ENCODE measurements at regions not wholly inside any gene's neighbourhood (a gene's known extent, or its start where the extent isn't known, plus 50 kb on each side); places are given as distances from the start of the nearest gene placed in this dataset.
A peak's percentile ranks its signal among the peaks of the same experiment; 100 is the strongest.
"Not testable (repeated sequence)": the region's sequence is repeated elsewhere in the genome, so short reads cannot be mapped to it uniquely, and the experiment has no call there.

DNA sequence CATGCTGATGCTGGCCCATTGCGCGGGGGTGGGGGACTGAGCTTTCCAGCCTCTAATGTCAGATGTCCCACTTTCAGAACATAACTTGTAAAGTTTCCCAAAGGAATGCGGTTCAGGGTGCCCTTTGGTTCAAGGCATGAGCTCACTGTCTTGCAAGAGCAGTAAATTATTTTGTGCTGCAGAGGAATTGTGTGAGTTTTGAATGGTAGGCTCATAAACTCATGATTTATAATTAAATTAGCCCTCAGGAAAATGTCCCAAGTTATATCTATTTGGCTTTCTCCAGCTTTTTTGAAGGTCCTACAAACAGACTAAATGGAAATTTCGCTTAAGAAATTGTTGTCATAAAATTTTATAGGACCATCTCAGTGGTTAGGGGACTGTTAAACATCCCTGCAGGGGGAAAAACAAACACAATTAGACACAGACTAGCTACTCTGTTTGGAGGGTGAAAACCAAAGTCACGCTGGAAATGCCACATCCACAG lies 321.8 kb downstream of the HS3ST3B1 start:
- no peak for DNase-seq

DNA sequence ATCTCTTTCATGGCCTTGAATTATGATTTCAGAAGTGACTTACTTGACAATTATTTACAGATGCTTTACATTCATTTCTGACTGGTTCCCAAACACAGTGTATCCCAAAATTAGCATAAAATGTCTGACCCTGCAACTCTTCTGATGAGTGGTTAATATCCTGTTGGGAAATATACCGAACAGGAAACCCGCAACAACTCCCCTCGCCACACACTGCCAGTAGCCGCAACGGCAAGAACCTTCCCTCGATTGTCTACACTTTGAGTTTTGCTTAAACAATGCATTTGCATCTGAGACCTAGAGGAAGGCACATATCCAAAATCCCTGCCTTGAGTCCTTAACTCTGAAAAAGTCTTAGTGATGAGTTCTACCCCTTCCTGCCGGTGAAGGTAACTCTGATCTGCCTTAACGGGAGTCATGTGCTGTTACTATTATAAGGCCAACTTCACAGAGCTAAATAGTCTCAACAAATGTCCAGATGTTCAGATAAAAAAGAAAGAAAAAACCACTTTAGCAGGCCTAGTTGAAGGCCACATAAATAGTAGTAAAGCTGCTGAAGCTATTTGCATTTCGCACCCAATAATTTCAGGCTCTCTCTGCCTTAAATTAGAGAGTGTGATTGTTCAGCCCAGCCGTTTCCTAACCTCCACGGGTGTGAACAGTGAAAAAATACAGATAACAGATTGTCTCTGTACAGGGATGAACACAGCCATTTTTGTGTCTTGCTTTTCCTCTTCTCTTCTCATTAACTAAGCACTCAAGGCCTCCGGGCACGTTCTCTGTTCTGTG lies 321.1 kb downstream of the HS3ST3B1 start:
- DNase-seq, result no peak

DNA sequence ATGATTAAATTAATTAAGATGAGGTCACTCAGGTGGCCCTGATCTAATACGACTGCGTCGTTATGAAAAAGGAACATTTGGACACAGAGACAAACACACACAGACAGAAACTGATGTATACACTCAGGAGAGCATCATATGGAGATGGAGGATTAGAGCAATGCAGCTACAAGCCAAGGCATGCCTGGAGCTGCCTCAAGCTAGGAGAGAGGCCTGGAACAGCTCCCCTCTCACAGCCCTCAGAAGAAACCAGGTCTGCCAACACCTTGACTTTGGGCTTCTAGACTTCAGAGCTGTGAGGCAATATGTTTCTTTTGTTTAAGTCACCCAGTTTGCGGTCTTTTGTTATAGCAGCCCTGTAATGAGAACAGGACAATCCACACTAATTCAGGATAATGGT lies 318.9 kb downstream of the HS3ST3B1 start:
- no peak for DNase-seq

DNA sequence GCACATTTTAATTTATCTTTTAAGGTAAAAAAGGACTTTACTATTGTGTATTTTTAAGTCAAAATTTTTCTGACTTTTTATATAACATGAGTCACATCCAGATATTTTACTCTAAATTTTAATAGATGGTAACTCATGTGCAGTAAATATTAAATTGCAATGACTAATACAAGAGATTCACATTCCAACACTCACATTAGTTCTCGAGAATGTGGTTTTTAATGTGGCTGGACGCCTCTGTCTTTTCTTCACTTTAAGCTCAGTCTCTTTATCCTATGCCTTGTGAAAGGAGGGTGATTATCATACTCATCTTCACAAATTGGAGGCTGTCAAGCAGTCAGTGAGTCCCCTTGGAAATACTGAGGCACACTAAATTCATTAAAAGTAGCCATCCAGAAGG lies 315.6 kb downstream of the HS3ST3B1 start:
- DNase-seq, result no peak

DNA sequence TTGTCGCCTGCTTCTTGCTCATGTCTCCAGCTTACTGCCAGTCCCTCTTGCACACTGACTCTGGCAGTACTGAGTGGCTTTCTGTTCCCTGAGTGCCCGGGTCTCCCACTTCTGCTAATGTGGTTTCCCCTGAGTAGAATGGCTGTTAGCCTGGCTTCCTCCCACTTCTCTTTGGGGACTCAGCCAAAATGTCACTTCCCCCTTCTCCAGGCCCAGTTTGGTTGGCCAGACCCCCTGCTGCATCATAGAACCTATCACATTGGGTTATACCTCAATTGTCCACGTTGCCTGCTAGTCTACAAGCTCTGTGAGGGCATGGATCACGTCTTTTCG lies 304.4 kb downstream of the HS3ST3B1 start:
- peak; percentile 18 for DNase-seq

DNA sequence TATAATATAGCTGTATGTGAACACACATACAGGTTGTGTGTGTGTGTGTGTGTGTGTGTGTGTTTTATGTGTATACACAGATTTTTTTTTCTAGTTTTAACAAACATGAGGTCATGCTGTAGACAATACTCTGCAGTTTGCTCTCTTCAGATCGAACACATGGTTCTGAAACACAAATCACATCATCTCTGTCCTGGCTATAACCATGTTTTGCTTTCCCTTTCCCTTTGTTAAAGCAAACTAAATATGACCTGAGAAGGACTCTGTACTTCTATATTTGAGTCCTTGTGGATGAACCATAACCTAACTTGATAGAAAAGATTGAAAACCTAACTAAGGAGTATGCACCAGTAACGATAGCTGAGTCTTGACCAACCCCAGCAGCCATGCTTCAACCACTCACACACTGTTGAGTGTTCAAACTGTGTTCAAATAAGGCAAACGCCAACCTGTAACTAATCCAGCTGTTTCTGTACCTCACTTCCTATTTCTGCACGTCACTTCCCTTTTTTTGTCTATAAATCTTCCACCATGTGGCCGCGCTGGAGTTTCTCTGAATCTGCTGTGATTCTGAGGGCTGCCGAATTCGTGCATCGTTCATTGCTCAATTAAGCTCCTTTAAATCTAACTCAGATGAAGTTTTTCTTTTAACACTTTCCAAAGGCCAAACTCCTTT lies 303.8 kb downstream of the HS3ST3B1 start:
- DNase-seq, result no peak

DNA sequence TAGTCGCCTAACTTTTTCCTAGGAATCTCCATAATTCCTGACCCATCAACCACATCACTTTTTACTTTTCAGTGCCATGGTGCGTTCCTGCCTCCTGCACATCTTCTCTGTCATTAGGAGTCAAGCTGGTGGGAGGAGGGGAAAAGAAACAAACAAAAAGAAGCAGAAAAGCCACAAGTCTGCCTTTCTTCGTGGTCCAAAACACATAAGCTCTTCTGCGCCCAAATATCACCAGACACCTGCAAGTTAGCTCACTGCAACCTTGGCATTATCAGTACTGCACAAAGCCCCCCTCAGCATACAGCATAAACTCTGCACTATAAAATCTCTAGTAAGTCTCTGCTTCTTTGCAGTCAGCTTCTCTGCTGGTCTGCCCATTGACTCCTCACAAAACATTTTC lies 295.3 kb downstream of the HS3ST3B1 start:
- no peak for DNase-seq

DNA sequence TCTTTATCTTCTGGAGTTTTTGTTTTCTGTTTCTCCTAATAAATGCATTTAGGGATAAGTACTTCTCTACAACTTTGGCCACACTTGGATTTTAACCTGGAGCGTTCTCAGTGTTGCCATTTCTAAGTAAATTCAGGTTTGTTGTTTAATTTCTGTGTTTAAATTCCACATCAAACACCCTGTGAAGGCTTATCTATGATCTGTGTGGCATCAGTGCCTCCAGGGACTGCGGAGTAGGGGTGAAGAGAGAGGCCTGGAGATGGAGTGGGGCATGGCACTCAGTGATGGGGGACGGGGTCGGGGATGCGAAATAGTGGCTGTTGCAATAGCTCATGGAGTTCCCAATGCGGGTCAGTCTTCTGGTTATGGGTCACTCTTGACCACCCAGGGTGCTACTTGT lies 294.8 kb downstream of the HS3ST3B1 start:
- DNase-seq, result no peak

DNA sequence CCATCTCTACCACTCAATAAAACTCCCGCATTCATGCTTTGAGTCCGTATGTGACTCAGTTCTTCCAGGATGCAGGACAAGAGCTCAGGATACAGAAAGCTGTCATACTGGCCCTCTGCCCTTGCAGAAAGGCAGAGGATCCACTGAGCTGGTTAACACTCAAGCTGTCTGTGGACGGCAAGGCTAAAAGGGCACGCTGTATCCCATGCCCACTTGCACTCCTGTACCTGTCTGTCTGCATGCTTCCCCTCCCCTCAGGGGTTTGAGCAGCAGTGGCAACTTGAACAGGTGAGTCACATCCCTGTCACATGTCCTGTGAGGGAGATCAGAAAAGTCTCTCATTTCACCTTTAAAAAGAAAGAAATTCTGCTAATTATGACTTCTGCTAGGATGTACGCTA lies 293.8 kb downstream of the HS3ST3B1 start:
- no peak for DNase-seq

DNA sequence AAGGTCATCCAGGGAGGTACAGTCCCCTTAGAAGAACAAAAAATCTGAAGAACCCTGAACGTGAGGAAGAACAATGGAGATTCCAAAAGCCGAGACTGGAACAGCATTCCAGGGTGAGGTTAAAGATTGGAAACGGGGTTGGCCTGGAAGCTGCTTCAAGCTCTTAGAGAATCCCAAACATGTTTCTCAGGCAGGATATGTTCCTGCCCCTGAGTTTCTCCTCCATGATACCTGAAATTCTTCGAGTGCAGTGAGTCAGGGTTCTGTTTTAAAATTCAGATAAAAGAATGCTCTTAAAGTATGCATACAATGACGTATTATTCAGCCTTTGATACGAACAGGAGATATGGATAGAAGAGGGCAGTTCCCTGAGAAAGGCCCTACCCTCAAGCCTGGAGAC lies 293.1 kb downstream of the HS3ST3B1 start:
- DNase-seq, result no peak

DNA sequence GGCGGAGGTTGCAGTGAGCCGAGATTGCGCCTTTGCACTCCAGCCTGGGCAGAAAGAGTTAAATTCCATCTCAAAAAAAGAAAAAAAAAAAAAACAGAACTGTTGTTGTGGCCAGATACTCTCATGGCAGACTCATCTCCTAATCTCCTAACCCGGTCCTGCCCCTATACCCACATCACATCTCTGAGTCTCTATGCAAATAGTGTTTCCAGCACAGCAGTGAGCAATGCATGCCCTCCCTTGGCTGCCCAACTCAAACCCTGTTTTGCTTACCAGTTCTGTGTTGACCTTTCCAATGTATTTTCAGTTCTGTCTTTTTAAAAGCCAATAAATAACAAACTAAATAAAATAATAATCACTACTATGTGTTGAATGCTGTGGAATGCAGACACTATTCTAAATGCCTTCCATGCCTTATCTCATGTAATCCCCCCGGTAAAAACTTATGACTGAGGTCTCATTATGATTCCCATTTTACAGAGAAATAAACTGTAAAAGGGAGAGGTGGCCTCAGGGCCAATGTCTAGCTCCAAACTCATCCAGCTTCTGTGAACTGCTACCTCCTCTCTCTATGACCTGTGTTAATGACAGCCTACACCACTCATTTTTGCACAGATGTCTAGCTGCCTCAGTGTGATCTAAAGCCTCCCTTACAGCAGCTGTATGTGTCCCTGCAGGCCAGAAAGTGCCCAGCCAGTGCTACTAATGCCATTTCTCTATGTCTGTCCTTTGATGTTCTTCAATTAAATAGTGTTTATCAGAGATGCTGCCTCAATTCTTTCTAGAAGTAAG lies 289.8 kb downstream of the HS3ST3B1 start:
- no peak for DNase-seq

DNA sequence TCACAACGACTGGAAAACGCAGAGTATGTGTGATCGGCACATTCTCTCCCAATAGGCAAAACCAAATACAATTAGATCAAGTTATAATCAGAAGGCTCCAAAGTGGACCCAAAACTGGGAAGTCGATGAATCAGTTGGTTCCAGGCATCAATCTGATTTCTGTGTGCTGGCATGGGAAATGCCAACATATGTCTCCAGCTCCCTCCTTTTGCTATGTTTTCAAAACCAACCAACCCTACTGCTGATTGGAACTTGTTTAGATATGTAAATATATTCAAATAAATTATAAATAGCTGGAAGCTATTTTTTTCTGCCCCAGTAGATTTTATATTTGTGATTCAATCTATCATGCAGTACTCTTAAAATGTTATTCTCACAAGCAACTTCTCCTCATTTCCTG lies 284.2 kb downstream of the HS3ST3B1 start:
- no peak for DNase-seq

DNA sequence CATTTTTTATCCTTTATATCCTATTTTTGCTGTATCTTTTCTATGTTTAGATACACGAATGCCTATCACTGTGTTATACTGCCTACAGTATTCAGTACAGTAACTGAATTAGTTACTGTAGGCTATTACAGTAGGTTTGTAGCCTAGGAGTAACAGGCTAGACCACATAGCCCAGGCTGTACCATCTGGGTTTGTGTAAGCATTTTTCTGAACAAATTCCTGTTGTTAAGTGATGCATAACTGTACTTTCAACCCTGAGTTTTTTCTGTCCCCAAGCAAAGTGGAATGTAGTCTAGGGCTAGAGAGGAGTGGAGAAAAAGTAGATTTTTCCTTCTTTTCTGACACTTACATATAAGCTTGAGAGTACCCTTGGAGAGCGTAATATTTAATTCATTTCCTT lies 282.1 kb downstream of the HS3ST3B1 start:
- no peak for DNase-seq

DNA sequence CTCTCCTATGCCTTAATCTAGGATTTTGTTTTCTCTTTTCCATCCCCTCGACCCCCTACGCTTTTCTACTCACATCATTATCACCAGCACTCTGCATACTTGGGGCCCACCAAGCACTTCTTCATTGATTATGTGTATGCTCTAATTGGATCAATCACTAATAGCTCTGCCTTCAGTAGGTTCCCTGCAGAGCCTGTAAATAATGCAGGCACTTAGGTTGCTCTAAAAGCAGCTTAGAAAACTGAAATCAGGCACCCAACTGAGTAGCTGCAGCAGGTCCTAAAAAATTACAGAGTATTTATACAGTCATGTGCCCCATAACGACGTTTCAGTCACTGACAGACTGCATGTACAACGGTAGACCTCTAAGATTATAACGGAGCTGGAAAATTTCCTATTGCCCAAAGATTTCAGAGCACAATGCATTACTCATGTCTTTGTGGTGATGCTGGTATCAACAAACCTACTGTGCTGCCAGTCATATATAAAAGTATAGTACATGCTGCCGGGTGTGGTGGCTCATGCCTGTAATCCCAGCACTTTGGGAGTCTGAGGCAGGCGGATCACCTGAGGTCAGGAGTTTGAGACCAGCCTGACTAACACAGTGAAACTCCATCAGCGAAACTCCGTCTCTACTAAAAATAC lies 280.4 kb downstream of the HS3ST3B1 start:
- no peak for DNase-seq

DNA sequence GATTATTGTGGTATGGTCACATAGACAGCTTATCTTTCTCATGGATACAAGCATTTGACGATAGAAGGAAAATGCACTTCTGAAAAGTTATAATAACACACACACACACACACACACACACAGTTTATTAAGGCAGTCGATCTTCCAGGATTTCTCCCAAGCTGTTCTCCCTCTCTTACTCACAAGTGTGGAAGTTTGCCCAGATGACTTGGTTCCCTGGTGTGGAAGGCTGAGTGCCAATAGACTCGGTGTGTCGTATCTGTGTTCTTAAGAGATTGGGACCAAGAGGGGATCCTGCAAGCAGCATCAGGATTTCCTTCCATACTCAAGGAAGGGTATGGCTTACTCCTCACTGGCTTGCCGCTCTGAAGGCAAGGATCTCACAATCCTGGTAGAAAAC lies 279.6 kb downstream of the HS3ST3B1 start:
- no peak for DNase-seq

DNA sequence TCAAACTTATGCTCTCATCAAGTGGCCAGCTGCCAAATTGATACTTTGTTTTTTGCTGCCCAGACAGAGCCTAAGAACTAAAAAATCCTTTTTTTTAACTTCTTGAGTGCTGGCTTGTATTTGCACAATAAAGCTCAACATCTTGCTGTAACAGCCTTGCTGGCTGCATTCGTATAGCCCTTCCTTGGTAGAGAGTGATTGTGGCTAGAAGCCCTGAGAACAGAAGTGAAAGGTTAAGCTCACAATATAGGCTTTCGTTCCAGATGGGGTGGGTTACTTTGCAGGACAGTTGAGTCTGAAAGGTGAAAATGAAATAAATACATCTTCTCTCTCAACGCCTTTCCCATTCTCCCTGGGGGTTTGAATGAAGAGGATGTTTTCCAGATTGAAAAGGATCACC lies 278.8 kb downstream of the HS3ST3B1 start:
- no peak for DNase-seq

DNA sequence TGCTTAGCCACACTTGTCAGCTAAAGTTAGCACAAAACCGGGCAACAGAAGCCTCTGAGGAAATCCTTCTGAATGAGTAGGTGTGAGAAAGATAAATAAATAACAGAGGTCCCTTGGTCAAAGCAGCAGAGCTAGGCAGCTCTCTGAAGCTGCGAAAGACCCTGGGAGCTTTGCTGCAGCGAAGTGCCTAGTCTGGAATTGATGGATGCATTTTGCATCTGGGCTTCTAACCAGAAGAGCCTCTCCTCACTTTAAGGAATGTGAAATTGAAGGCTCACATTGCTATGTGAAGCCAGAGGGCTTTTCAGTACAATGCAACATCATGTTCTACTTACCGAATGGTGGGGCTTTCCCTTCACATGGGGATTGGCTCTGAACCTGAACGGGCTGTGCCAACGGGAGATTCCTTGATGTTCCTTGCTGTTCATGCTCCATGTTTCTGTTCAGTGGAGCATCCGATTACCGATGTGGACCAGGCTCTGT lies 274.6 kb downstream of the HS3ST3B1 start:
- DNase-seq, result peak; percentile 33

DNA sequence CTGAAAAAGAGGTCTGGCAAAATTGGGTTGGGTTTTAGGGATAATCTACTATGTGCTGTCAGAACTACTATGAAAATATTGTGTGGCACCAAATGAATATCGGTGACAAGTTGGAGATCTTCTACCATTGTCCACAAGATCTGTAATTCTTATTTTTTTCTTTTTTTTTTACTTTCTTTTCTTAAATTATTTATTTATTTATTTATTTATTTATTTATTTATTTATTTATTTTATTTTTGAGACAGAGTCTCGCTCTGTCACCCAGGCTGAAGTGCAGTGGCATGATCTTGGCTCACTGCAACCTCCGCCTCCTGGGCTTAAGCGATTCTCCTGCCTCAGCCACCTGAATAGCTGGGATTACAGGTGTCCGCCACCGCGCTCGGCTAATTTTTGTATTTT lies 259.4 kb downstream of the HS3ST3B1 start:
- DNase-seq, result not testable (repeated sequence)

DNA sequence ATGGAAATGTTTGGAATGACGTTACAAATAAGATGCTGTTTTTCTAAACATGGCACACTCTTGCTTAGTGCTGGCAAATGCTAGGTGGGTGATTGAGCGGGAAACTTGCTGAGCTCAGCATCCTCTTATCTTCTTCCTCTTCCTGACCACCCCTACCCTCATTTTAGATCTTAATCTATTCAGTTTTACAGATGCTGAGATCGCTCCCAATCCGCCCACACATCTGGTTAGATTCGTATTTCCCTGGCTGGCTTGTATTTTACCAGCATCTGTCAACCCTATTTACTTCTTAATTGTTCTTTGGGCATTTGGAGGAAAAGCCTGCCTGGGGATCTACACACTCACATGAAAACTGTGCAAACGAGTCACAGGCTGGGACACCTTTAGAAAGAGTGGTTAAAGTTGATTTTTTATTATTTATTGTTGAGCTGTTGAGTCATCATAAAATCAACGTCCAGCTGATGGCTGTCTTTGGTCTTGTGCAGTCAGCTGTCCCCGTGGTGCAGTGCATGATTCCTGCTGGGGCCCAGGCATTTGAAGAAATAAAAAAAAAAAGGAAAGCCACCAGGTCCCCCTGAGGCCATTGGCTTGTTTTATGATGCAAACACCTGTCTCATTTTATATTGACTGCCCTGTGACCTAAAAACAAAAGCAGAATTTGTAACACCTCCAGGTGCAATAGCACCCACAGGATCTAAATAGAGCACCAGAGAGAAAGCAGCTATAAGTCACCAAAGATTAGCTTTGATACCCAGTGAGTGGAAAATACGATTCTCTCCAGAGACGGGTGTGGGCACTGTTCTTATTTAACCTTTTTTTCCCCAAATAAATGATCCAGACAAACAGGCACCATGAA lies 258.6 kb downstream of the HS3ST3B1 start:
- DNase-seq, result no peak

DNA sequence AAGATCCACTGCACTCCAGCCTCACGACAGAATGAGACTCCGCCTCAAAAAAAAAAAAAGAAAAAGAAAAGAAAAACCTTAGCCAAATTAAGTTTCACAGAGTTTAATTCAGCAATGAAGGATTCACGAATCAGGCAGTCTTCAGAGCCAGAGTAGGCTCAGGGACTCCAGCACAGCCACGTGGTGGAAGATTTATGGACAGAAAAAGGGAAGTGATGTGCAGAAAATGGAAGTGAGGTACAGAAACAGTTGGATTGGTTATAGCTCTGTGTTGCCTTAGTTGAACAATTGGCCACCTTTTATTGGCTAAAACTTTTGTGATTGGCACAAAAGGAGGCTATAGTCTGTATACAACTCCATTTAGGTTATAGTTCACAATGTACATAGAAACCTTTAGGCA lies 256.6 kb downstream of the HS3ST3B1 start:
- DNase-seq, result no peak

DNA sequence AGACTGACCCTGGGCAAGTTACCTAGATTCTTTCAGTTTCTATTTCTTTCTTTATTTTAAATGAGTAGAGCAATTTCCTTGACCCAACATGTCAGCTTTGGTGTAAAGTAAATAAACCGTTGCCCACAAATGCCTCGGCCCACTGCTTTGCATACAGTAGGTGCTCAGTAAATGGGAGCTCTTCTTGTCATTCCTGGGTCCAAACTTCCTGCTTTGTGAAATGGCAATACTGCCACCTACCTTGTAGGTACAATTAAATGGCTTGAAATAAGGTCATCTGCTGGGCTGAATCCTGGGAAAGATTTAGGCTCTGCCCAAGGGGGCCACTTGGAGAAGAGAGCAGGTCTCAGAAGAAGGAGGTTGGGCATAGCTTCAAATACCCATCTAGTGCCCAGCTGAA lies 253.0 kb downstream of the HS3ST3B1 start:
- no peak for DNase-seq
